ENCODE measurements at regions not wholly inside any gene's neighbourhood (a gene's known extent, or its start where the extent isn't known, plus 50 kb on each side); places are given as distances from the start of the nearest gene placed in this dataset.

GRCh38 chr11:98104249-98104648 is 916.5 kb upstream of the CNTN5 start:
- no peak overlapping the region for H3K4me3 ChIP-seq
- no peak for DNase-seq
- H3K36me3 ChIP-seq, result no peaks in the 10 kb centered on the region
- ATAC-seq, result no peak
- no peaks in the 10 kb centered on the region for H3K4me1 ChIP-seq
- H3K9me3 ChIP-seq, result no peaks in the 10 kb centered on the region
- H3K27ac ChIP-seq, result no peak overlapping the region
- H3K27me3 ChIP-seq, result no peaks in the 10 kb centered on the region
- intact Hi-C loops (cut with DNase I; ENCODE audit: low total_unique reads), result no loop called here
- TF ChIP-seq CTCF (IDR thresholded peaks at IDR 0.05 in 4 of 5, conservative IDR thresholded peaks at IDR 0.05 in 1 of 5) (no peak), POLR2A (IDR thresholded peaks at IDR 0.05) (no peak)
- in situ Hi-C loops (cut with MboI; ENCODE audit: low sequenced_read_pairs in 4 of 4), result no loop called here

- Histone ChIP-seq H3K27me3 (no peaks in the 10 kb centered on the region), H3K4me3 (no peak overlapping the region), H3K27ac (no peak overlapping the region), H3K9me3 (no peaks in the 10 kb centered on the region), H3K4me1 (no peaks in the 10 kb centered on the region), H3K36me3 (no peaks in the 10 kb centered on the region)
- DNase-seq (no peak), ATAC-seq (no peak)
- TF ChIP-seq POLR2A (IDR thresholded peaks at IDR 0.05) (no peak), CTCF (IDR thresholded peaks at IDR 0.05 in 4 of 5, conservative IDR thresholded peaks at IDR 0.05 in 1 of 5) (no peak)
- intact Hi-C loops (cut with DNase I; ENCODE audit: low total_unique reads), result no loop called here
- in situ Hi-C loops (cut with MboI; ENCODE audit: low sequenced_read_pairs in 4 of 4), result no loop called here
Measured at GRCh38 chr11:98107736-98108135, 913.0 kb upstream of the CNTN5 start.

- H3K27ac ChIP-seq, result no peak overlapping the region
- no peaks in the 10 kb centered on the region for H3K27me3 ChIP-seq
- intact Hi-C loops (cut with DNase I; ENCODE audit: low total_unique reads), result no loop called here
- no peaks in the 10 kb centered on the region for H3K4me1 ChIP-seq
- H3K36me3 ChIP-seq, result no peaks in the 10 kb centered on the region
- DNase-seq (no peak), ATAC-seq (no peak)
- H3K4me3 ChIP-seq, result no peak overlapping the region
- in situ Hi-C loops (cut with MboI; ENCODE audit: low sequenced_read_pairs in 4 of 4), result no loop called here
- TF ChIP-seq POLR2A (IDR thresholded peaks at IDR 0.05), result no peak
- no peak for TF ChIP-seq CTCF (IDR thresholded peaks at IDR 0.05 in 4 of 5, conservative IDR thresholded peaks at IDR 0.05 in 1 of 5)
- H3K9me3 ChIP-seq, result no peaks in the 10 kb centered on the region
Measured at GRCh38 chr11:98110030-98110429, 910.7 kb upstream of the CNTN5 start.

- in situ Hi-C loops (cut with MboI; ENCODE audit: low sequenced_read_pairs in 4 of 4), result no loop called here
- intact Hi-C loops (cut with DNase I; ENCODE audit: low total_unique reads), result no loop called here
- no peak for ATAC-seq
Measured at GRCh38 chr11:98115873-98116272, 904.9 kb upstream of the CNTN5 start.

More at GRCh38 chr11:98115873-98116272, 904.9 kb upstream of the CNTN5 start:
- no peak for DNase-seq
- no peaks in the 10 kb centered on the region for H3K27me3 ChIP-seq
- H3K4me1 ChIP-seq, result no peaks in the 10 kb centered on the region
- TF ChIP-seq POLR2A (IDR thresholded peaks at IDR 0.05) (no peak), CTCF (IDR thresholded peaks at IDR 0.05 in 4 of 5, conservative IDR thresholded peaks at IDR 0.05 in 1 of 5) (no peak)
- no peak overlapping the region for H3K27ac ChIP-seq
- H3K36me3 ChIP-seq, result no peaks in the 10 kb centered on the region
- no peak overlapping the region for H3K4me3 ChIP-seq
- no peaks in the 10 kb centered on the region for H3K9me3 ChIP-seq

All from gastrocnemius medialis (tissue), 4 donors.